AG04450 (cell line): ENCODE measurements at regions not wholly inside any gene's neighbourhood (a gene's known extent, or its start where the extent isn't known, plus 50 kb on each side); places are given as distances from the start of the nearest gene placed in this dataset.

ENCODE experiments used
- CTCF ChIA-PET: fragments of 300-600, 350-600 bp; formaldehyde crosslinking; extraction: SDS; loops from one replicate; lab custom pipeline; 2022; ENCODE audit warnings: antibody characterized with exemption, inconsistent platforms; lab: Charles Lee
- POLR2A ChIA-PET: fragments of 350-600 bp; formaldehyde crosslinking; extraction: SDS; loops from one replicate; lab custom pipeline; 2021; ENCODE audit warnings: antibody characterized with exemption, inconsistent platforms; lab: Yijun Ruan, JAX
- DNase-seq: peaks from one replicate; pipeline ENCODE4 v3.0.0-alpha.2; 2011; ENCODE audit warnings: low read depth, low spot score
- H3K27ac ChIP-seq: one replicate; pipeline ENCODE4 v1.5.1; 2012; ENCODE audit warnings: low read depth, low read length, control low read depth
- H3K27me3 ChIP-seq: one replicate; pipeline ENCODE4 v1.6.0; 2012; ENCODE audit warnings: low read length; ENCODE audit not compliant: control insufficient read depth, insufficient read depth
- H3K4me3 ChIP-seq: 2 replicates; pipeline ENCODE4 v1.5.1; 2011; ENCODE audit warnings: mild to moderate bottlenecking, low read depth, low read length, control low read depth
- H3K9me3 ChIP-seq: 2 replicates; pipeline ENCODE4 v1.5.1; 2012; ENCODE audit warnings: low read length; ENCODE audit not compliant: control insufficient read depth, insufficient read depth
- TF ChIP-seq, protein P1 (sequence below): IDR thresholded peaks from 2 replicates; pipeline ENCODE4 v1.5.1; 2011; ENCODE audit warnings: low read depth, low read length, control low read depth, inconsistent platforms

- ChIA-PET CTCF (interaction anchor here (0.7 kb wide), 1 partner anchor 19 kb away, joined by 4 read pairs; no protein-coding TSS in a partner anchor), POLR2A (no interaction called here)
- Histone ChIP-seq H3K27me3 (no peaks in the 10 kb centered on the region), H3K4me3 (no peak overlapping the region), H3K9me3 (no peaks in the 10 kb centered on the region; the same call in 1 of the 2 replicates), H3K27ac (no peak overlapping the region)
- no peak for DNase-seq
- TF ChIP-seq, protein P1, sequence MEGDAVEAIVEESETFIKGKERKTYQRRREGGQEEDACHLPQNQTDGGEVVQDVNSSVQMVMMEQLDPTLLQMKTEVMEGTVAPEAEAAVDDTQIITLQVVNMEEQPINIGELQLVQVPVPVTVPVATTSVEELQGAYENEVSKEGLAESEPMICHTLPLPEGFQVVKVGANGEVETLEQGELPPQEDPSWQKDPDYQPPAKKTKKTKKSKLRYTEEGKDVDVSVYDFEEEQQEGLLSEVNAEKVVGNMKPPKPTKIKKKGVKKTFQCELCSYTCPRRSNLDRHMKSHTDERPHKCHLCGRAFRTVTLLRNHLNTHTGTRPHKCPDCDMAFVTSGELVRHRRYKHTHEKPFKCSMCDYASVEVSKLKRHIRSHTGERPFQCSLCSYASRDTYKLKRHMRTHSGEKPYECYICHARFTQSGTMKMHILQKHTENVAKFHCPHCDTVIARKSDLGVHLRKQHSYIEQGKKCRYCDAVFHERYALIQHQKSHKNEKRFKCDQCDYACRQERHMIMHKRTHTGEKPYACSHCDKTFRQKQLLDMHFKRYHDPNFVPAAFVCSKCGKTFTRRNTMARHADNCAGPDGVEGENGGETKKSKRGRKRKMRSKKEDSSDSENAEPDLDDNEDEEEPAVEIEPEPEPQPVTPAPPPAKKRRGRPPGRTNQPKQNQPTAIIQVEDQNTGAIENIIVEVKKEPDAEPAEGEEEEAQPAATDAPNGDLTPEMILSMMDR, result no peak
Observed at GRCh38 chr11:98800696-98801095, 220.1 kb upstream of the CNTN5 start.

- H3K27ac ChIP-seq, result no peak overlapping the region
- no peaks in the 10 kb centered on the region for H3K27me3 ChIP-seq
- TF ChIP-seq, protein P1, result no peak
- H3K4me3 ChIP-seq, result no peak overlapping the region
- ChIA-PET CTCF (no interaction called here), POLR2A (no interaction called here)
- DNase-seq, result no peak
- H3K9me3 ChIP-seq, result peaks cover 3% of the 10 kb centered on the region
Observed at GRCh38 chr11:98828986-98829708, 191.6 kb upstream of the CNTN5 start.

GRCh38 chr11:98829971-98830370, 190.8 kb upstream of the CNTN5 start:
- TF ChIP-seq, protein P1, result no peak
- Histone ChIP-seq H3K27ac (no peak overlapping the region), H3K9me3 (peaks cover 3% of the 10 kb centered on the region), H3K4me3 (no peak overlapping the region), H3K27me3 (no peaks in the 10 kb centered on the region)
- ChIA-PET CTCF (no interaction called here), POLR2A (no interaction called here)
- DNase-seq, result no peak

- H3K27ac ChIP-seq, result no peak overlapping the region
- no peak overlapping the region for H3K4me3 ChIP-seq
- POLR2A ChIA-PET, result no interaction called here
- peaks cover 7% of the 10 kb centered on the region for H3K9me3 ChIP-seq
- DNase-seq, result no peak
- TF ChIP-seq, protein P1, result no peak
- CTCF ChIA-PET, result no interaction called here
- H3K27me3 ChIP-seq, result no peaks in the 10 kb centered on the region
Observed at GRCh38 chr11:98834776-98835175, 186.0 kb upstream of the CNTN5 start.

- Histone ChIP-seq H3K27ac (no peak overlapping the region), H3K9me3 (peaks cover 4% of the 10 kb centered on the region), H3K27me3 (no peaks in the 10 kb centered on the region), H3K4me3 (no peak overlapping the region)
- no peak for DNase-seq
- CTCF ChIA-PET, result no interaction called here
- POLR2A ChIA-PET, result no interaction called here
- TF ChIP-seq, protein P1, result no peak
Observed at GRCh38 chr11:98835335-98835734, 185.4 kb upstream of the CNTN5 start.
